Sigmoid colon (tissue), 6 donors: ENCODE measurements at regions not wholly inside any gene's neighbourhood (a gene's known extent, or its start where the extent isn't known, plus 50 kb on each side); places are given as distances from the start of the nearest gene placed in this dataset.

Experiments
- DNase-seq: peaks from one replicate; pipeline ENCODE4 v3.0.0-alpha.2; 2019
- H3K27ac ChIP-seq, 4 donors: fragments of 200-600 bp; sonication (generic); one replicate each; pipeline ENCODE4 v1.5.1; 2016 to 2019; ENCODE audit warnings: mild to moderate bottlenecking in 1 of 4
- H3K27me3 ChIP-seq, 3 donors: fragments of 200-600 bp; sonication (generic); one replicate each; pipeline ENCODE4 v1.5.1; 2019; ENCODE audit warnings: mild to moderate bottlenecking in 1 of 3
- H3K36me3 ChIP-seq, 4 donors: fragments of 200-600 bp; sonication (generic); one replicate each; pipeline ENCODE4 v1.5.1; 2016 to 2019
- H3K4me1 ChIP-seq, 4 donors: fragments of 200-600 bp; sonication (generic); one replicate each; pipeline ENCODE4 v1.5.1; 2017 to 2019
- H3K4me3 ChIP-seq, 4 donors: fragments of 200-600 bp; sonication (generic); one replicate each; pipeline ENCODE4 v1.5.1; 2017 to 2019; ENCODE audit warnings: mild to moderate bottlenecking in 2 of 4, moderate library complexity in 1 of 4
- H3K9me3 ChIP-seq, 4 donors: fragments of 200-600 bp in 3 of 4; sonication (generic) in 3 of 4; one replicate each; pipeline versions ENCODE4 v1.5.1 to v1.6.1; 2013 to 2019
- CTCF ChIP-seq, 4 experiments: fragments of 450-650 bp in 3 of 4; fragments of 200-600 bp in 1 of 4; IDR thresholded peaks; one replicate each; pipeline ENCODE4 v1.5.1; 2016 to 2019; ENCODE audit warnings: antibody characterized with exemption in 4 of 4, mild to moderate bottlenecking in 3 of 4, moderate library complexity in 2 of 4
- EP300 ChIP-seq, 4 donors: sonication (generic); formaldehyde crosslinking; IDR thresholded peaks; one replicate each; pipeline ENCODE4 v1.6.1; 2017; ENCODE audit warnings: antibody characterized with exemption in 4 of 4
- POLR2A ChIP-seq, 2 donors: fragments of 450-650 bp; IDR thresholded peaks; one replicate each; pipeline ENCODE4 v1.6.1; 2016; ENCODE audit warnings: antibody characterized with exemption in 2 of 2, mild to moderate bottlenecking in 2 of 2, moderate library complexity in 2 of 2
- POLR2AphosphoS5 ChIP-seq, 4 donors: sonication (generic); formaldehyde crosslinking; IDR thresholded peaks; one replicate each; pipeline ENCODE4 v1.6.1; 2017; ENCODE audit warnings: antibody characterized with exemption in 4 of 4
- WGBS, 2 donors: extraction: QIAGEN DNeasy Blood & Tissue Kit; methylation state at CpG; one replicate each; pipeline ENCODE4 v1.1.7; 2013; 5-methylcytosine and 5-hydroxymethylcytosine counted together
- intact Hi-C: fragments of 100-400 bp; cut with DNase I; formaldehyde crosslinking; loops from one replicate; pipeline ENCODE4 v1.15.1; 2023
- donor health status: healthy with polysubstance abuse.
- donor health status: healthy.

GRCh38 chr6:113587078-113587699, 270.0 kb upstream of the MARCKS start:
- TF ChIP-seq CTCF (IDR thresholded peaks at IDR 0.05) (no peak), EP300 (IDR thresholded peaks at IDR 0.05) (no peak), POLR2A (IDR thresholded peaks at IDR 0.05) (no peak), POLR2AphosphoS5 (IDR thresholded peaks at IDR 0.05) (no peak)

GRCh38 chr6:113588646-113589045, 268.5 kb upstream of the MARCKS start:
- WGBS, 2 donors = 77 to 78% methylated on average over 1 of the region's 1 CpG
- intact Hi-C loops = no loop called here
- Histone ChIP-seq H3K4me1 (peaks cover 0 to 19% (median 13%) of the 10 kb centered on the region in 4 donors), H3K4me3 (no peak overlapping the region), H3K9me3 (no peaks in the 10 kb centered on the region), H3K27me3 (no peaks in the 10 kb centered on the region), H3K36me3 (no peaks in the 10 kb centered on the region), H3K27ac (no peak overlapping the region)
- no peak for TF ChIP-seq POLR2AphosphoS5 (IDR thresholded peaks at IDR 0.05)
- TF ChIP-seq POLR2A (IDR thresholded peaks at IDR 0.05) = no peak
- TF ChIP-seq EP300 (IDR thresholded peaks at IDR 0.05) = no peak
- TF ChIP-seq CTCF (IDR thresholded peaks at IDR 0.05) = no peak
- DNase-seq = no peak

More at GRCh38 chr6:113587078-113587699, 270.0 kb upstream of the MARCKS start:
- H3K27me3 ChIP-seq = no peaks in the 10 kb centered on the region
- no peaks in the 10 kb centered on the region for H3K9me3 ChIP-seq
- no peaks in the 10 kb centered on the region for H3K36me3 ChIP-seq
- no peak for DNase-seq
- peaks cover 0 to 19% (median 10%) of the 10 kb centered on the region in 4 donors for H3K4me1 ChIP-seq
- 87 to 91% methylated on average over 6 of the region's 6 CpGs for WGBS, 2 donors
- no peak overlapping the region for H3K4me3 ChIP-seq
- intact Hi-C loops = no loop called here
- peak overlapping the region in 3 of 4 donors; percentile 20 to 40 (median 25) for H3K27ac ChIP-seq

- Histone ChIP-seq H3K4me1 (peaks cover 0 to 31% (median 28%) of the 10 kb centered on the region in 4 donors), H3K27me3 (no peaks in the 10 kb centered on the region), H3K9me3 (no peaks in the 10 kb centered on the region), H3K27ac (peak overlapping the region in 1 of 4 donors; percentile 2), H3K4me3 (no peak overlapping the region), H3K36me3 (no peaks in the 10 kb centered on the region)
- intact Hi-C loops = loop anchor here (10.0 kb wide), 1 partner anchor 263 kb away; the partner anchor contains the start of gene MARCKS
- DNase-seq = no peak
- TF ChIP-seq EP300 (IDR thresholded peaks at IDR 0.05) (no peak), POLR2A (IDR thresholded peaks at IDR 0.05) (no peak), CTCF (IDR thresholded peaks at IDR 0.05) (no peak), POLR2AphosphoS5 (IDR thresholded peaks at IDR 0.05) (no peak)
- 78 to 81% methylated on average over 2 of the region's 2 CpGs for WGBS, 2 donors
Observed at GRCh38 chr6:113591896-113592827, 265.0 kb upstream of the MARCKS start.

GRCh38 chr6:113594726-113595125, 262.4 kb upstream of the MARCKS start:
- Histone ChIP-seq H3K4me3 (no peak overlapping the region), H3K9me3 (no peaks in the 10 kb centered on the region), H3K27me3 (no peaks in the 10 kb centered on the region), H3K27ac (peak overlapping the region in 3 of 4 donors; percentile 80 to 86 (median 85)), H3K36me3 (no peaks in the 10 kb centered on the region), H3K4me1 (peaks cover 0 to 47% (median 33%) of the 10 kb centered on the region in 4 donors)
- WGBS, 2 donors = 89 to 94% methylated on average over 1 of the region's 1 CpG
- TF ChIP-seq POLR2A (IDR thresholded peaks at IDR 0.05) (no peak), CTCF (IDR thresholded peaks at IDR 0.05) (no peak), EP300 (IDR thresholded peaks at IDR 0.05) (no peak), POLR2AphosphoS5 (IDR thresholded peaks at IDR 0.05) (no peak)
- intact Hi-C loops = loop anchor here (5.0 to 10.0 kb wide), 2 partner anchors 38 to 260 kb away; partner anchors contain the start of gene MARCKS
- DNase-seq = no peak
